Progenitor cell of endocrine pancreas (in vitro differentiated cells): ENCODE measurements at regions not wholly inside any gene's neighbourhood (a gene's known extent, or its start where the extent isn't known, plus 50 kb on each side); places are given as distances from the start of the nearest gene placed in this dataset.

Experiments
- DNase-seq: peaks from one replicate; pipeline ENCODE4 v3.0.0; 2021; ENCODE audit warnings: low spot score; ENCODE audit not compliant: unreplicated experiment
- H3K27ac Mint-ChIP-seq: 2 replicates; pipeline ENCODE4 v1.8.0; 2021; ENCODE audit warnings: mild to moderate bottlenecking, moderate library complexity, mixed read lengths
- H3K27me3 Mint-ChIP-seq: 2 replicates; pipeline ENCODE4 v1.8.0; 2021; ENCODE audit warnings: mixed read lengths
- H3K36me3 Mint-ChIP-seq: 2 replicates; pipeline ENCODE4 v1.8.0; 2022; ENCODE audit warnings: mixed read lengths; ENCODE audit not compliant: insufficient read depth
- H3K4me1 Mint-ChIP-seq: 2 replicates; pipeline ENCODE4 v1.8.0; 2021; ENCODE audit warnings: low read depth, mixed read lengths
- H3K4me3 Mint-ChIP-seq: 2 replicates; pipeline ENCODE4 v1.8.0; 2021; ENCODE audit warnings: low read depth, mild to moderate bottlenecking, moderate library complexity, mixed read lengths
- H3K9me3 Mint-ChIP-seq: 2 replicates; pipeline ENCODE4 v1.8.0; 2021; ENCODE audit warnings: low read depth, mixed read lengths
- CTCF ChIP-seq: fragments of 200-600 bp; sonication (generic); IDR thresholded peaks from one replicate; pipeline ENCODE4 v1.5.0; 2021; ENCODE audit warnings: antibody characterized with exemption, mild to moderate bottlenecking; ENCODE audit not compliant: unreplicated experiment

DNA sequence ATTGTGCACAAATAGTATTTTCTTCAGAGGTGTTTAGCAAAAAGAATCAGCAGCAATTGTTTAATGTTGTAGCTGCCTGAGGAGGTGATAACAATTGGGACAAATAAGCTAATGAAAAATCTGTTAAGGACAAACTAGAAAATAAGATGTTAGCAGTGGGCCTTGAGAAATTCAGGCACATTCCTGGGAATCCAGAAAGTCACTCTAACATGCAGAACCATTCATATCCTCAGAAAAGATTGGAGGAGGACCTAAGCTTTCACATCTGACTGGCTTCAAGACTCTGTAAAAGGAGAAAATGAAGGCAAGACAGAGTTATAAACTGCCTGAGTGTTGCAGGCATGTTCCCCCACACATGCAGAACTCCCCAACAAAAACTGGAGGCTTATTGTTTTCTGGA, 353.5 kb upstream of the RGPD4 start:
- H3K27me3 Mint-ChIP-seq = no peaks in the 10 kb centered on the region
- no peak overlapping the region for H3K27ac Mint-ChIP-seq
- DNase-seq = no peak
- no peaks in the 10 kb centered on the region for H3K4me1 Mint-ChIP-seq
- no peaks in the 10 kb centered on the region for H3K36me3 Mint-ChIP-seq
- H3K9me3 Mint-ChIP-seq = peaks cover 12% of the 10 kb centered on the region
- H3K4me3 Mint-ChIP-seq = no peak overlapping the region
- no peak for TF ChIP-seq CTCF

DNA sequence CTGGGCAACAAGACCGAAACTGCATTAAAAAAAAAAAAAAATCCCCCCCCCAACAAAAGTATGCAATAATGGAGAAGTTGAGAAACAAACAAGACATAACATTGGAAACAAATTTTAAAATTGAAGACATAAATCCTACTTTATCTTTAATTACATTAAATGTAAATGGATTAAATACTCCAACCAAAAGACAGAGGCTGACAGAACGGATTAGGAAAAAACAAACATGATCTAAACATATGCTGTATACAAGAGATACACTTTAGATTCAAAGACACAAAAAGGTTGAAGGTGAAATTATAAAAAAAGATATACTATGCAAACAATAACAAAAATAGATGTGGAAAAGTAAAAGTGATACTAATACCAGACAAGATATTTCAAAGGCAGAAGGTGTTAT, 350.8 kb upstream of the RGPD4 start:
- no peak overlapping the region for H3K4me3 Mint-ChIP-seq
- no peaks in the 10 kb centered on the region for H3K4me1 Mint-ChIP-seq
- no peak for TF ChIP-seq CTCF
- H3K27me3 Mint-ChIP-seq = no peaks in the 10 kb centered on the region
- DNase-seq = no peak
- H3K36me3 Mint-ChIP-seq = no peaks in the 10 kb centered on the region
- H3K9me3 Mint-ChIP-seq = peaks cover 8% of the 10 kb centered on the region
- no peak overlapping the region for H3K27ac Mint-ChIP-seq

GRCh38 chr2:107502539-107502938, 324.2 kb upstream of the RGPD4 start:
- no peak for DNase-seq
- Mint-ChIP-seq H3K4me1 (peaks cover 4% of the 10 kb centered on the region), H3K27ac (no peak overlapping the region)

DNA sequence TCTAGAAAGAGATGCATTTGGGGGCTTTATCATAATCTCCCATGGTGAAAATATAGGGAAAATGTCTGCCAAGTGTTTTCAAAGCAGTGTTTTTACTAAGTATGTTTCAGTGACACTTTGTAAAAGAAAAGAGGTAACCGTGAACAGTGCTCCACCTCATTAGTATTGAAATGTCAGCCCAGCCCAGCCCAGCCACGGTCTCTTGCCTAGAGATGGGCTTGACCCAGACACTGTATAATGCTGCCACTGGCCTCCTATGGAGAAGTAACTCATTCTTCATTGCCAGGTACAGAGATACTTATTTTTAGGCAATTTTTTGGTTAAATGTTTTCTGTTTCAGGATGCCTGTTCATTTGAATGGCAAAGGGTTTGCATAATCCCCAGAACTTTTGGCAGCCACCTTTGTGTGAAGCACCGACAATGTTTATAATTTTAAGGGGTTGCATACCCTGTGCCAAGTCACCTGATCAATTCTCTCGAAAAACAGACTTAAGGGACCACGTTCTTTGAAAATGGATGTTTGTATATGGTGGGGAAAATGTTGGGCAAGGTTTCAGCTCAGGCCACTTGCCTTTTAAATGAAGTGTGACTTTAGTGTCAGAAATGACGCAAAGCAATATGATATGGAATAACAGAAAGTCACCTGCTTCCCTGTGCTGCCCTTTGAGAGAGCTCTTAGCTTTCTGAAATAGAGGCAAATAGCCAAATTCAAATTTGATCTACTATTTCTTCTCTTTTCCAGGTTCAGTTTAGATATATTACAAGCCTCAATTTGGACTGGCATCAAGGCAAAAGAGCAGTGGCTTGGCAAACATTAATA, 314.5 kb upstream of the RGPD4 start:
- TF ChIP-seq CTCF = no peak
- no peak for DNase-seq
- Mint-ChIP-seq H3K27ac (no peak overlapping the region), H3K27me3 (no peaks in the 10 kb centered on the region), H3K4me1 (no peaks in the 10 kb centered on the region), H3K4me3 (no peak overlapping the region), H3K36me3 (no peaks in the 10 kb centered on the region), H3K9me3 (peaks cover 3% of the 10 kb centered on the region)

More at GRCh38 chr2:107502539-107502938, 324.2 kb upstream of the RGPD4 start:
- no peak for TF ChIP-seq CTCF
- no peaks in the 10 kb centered on the region for H3K27me3 Mint-ChIP-seq
- H3K9me3 Mint-ChIP-seq = peaks cover 2% of the 10 kb centered on the region
- H3K4me3 Mint-ChIP-seq = no peak overlapping the region
- no peaks in the 10 kb centered on the region for H3K36me3 Mint-ChIP-seq

- Mint-ChIP-seq H3K9me3 (peaks cover 17% of the 10 kb centered on the region), H3K27me3 (no peaks in the 10 kb centered on the region), H3K4me1 (no peaks in the 10 kb centered on the region), H3K4me3 (no peak overlapping the region), H3K27ac (no peak overlapping the region), H3K36me3 (peaks cover 2% of the 10 kb centered on the region)
- no peak for DNase-seq
- no peak for TF ChIP-seq CTCF
These were observed 301.3 kb upstream of the RGPD4 start for GRCh38 chr2:107525406-107525805.
